ENCODE measurements at regions not wholly inside any gene's neighbourhood (a gene's known extent, or its start where the extent isn't known, plus 50 kb on each side); places are given as distances from the start of the nearest gene placed in this dataset.

GRCh38 chr10:61000769-61001730 is 57.1 kb upstream of the RHOBTB1 start:
- POLR2A ChIA-PET: no interaction called here
- TF ChIP-seq CTCF (IDR thresholded peaks at IDR 0.05; ENCODE audit: insufficient read depth, low read length, missing control alignments): no peak
- H3K4me3 ChIP-seq (ENCODE audit: low read depth, low read length): peak overlapping the region; percentile 63
- DNase-seq (ENCODE audit: low read depth, low spot score): no peak
- CTCF ChIA-PET: interaction anchor here (1.0 to 1.1 kb wide), 2 partner anchors 8 to 24 kb away, joined by 3 read pairs; no protein-coding TSS in a partner anchor

- DNase-seq (ENCODE audit: low read depth, low spot score): no peak
- no peak for TF ChIP-seq CTCF (IDR thresholded peaks at IDR 0.05; ENCODE audit: insufficient read depth, low read length, missing control alignments)
- ChIA-PET CTCF (no interaction called here), POLR2A (no interaction called here)
- H3K4me3 ChIP-seq (ENCODE audit: low read depth, low read length): no peak overlapping the region
These were observed 54.9 kb upstream of the RHOBTB1 start for GRCh38 chr10:60998932-60999331.

- ChIA-PET CTCF (no interaction called here), POLR2A (no interaction called here)
- H3K4me3 ChIP-seq (ENCODE audit: low read depth, low read length): no peak overlapping the region
- no peak for DNase-seq (ENCODE audit: low read depth, low spot score)
- TF ChIP-seq CTCF (IDR thresholded peaks at IDR 0.05; ENCODE audit: insufficient read depth, low read length, missing control alignments): no peak
These were observed 50.1 kb upstream of the RHOBTB1 start for GRCh38 chr10:60994128-60994527.

All from AG04449 (cell line).